GM04503 (cell line): ENCODE measurements at regions not wholly inside any gene's neighbourhood (a gene's known extent, or its start where the extent isn't known, plus 50 kb on each side); places are given as distances from the start of the nearest gene placed in this dataset.

Experiments used
- DNase-seq: peaks from one replicate; pipeline ENCODE4 v3.0.0-alpha.2; 2012; ENCODE audit warnings: low read depth

- DNase-seq, result no peak
Measured at GRCh38 chr5:107293541-107294210, 377.1 kb downstream of the EFNA5 start.

- DNase-seq, result no peak
Measured at GRCh38 chr5:107291866-107292265, 378.9 kb downstream of the EFNA5 start.

- no peak for DNase-seq
Measured at GRCh38 chr5:107290780-107291398, 379.8 kb downstream of the EFNA5 start.

- DNase-seq, result no peak
Measured at GRCh38 chr5:107289030-107289714, 381.6 kb downstream of the EFNA5 start.

- no peak for DNase-seq
Measured at GRCh38 chr5:107286447-107287098, 384.2 kb downstream of the EFNA5 start.

GRCh38 chr5:107285772-107286171, 385.0 kb downstream of the EFNA5 start:
- no peak for DNase-seq

GRCh38 chr5:107284822-107285525, 385.8 kb downstream of the EFNA5 start:
- no peak for DNase-seq

GRCh38 chr5:107282061-107282460, 388.7 kb downstream of the EFNA5 start:
- DNase-seq, result no peak

GRCh38 chr5:107278774-107279173, 392.0 kb downstream of the EFNA5 start:
- no peak for DNase-seq

- peak; percentile 21 for DNase-seq
Measured at GRCh38 chr5:107277485-107278125, 393.1 kb downstream of the EFNA5 start.

GRCh38 chr5:107275333-107275732, 395.4 kb downstream of the EFNA5 start:
- no peak for DNase-seq

GRCh38 chr5:107274571-107274970, 396.2 kb downstream of the EFNA5 start:
- DNase-seq, result no peak

- no peak for DNase-seq
Measured at GRCh38 chr5:107272954-107273353, 397.8 kb downstream of the EFNA5 start.

- DNase-seq, result no peak
Measured at GRCh38 chr5:107272509-107272908, 398.2 kb downstream of the EFNA5 start.

- DNase-seq, result no peak
Measured at GRCh38 chr5:107271682-107272350, 398.9 kb downstream of the EFNA5 start.

GRCh38 chr5:107270561-107270960, 400.2 kb downstream of the EFNA5 start:
- no peak for DNase-seq

GRCh38 chr5:107269678-107270077, 401.1 kb downstream of the EFNA5 start:
- DNase-seq, result no peak

- no peak for DNase-seq
Measured at GRCh38 chr5:107269256-107269655, 401.5 kb downstream of the EFNA5 start.

GRCh38 chr5:107268241-107268640, 402.5 kb downstream of the EFNA5 start:
- no peak for DNase-seq

GRCh38 chr5:107266100-107266499, 404.6 kb downstream of the EFNA5 start:
- DNase-seq, result no peak

- DNase-seq, result no peak
Measured at GRCh38 chr5:107265193-107265592, 405.5 kb downstream of the EFNA5 start.
